GM19455 (cell line): ENCODE measurements at regions not wholly inside any gene's neighbourhood (a gene's known extent, or its start where the extent isn't known, plus 50 kb on each side); places are given as distances from the start of the nearest gene placed in this dataset.

ENCODE experiments used
- ATAC-seq: cut with Tn5 transposase; IDR thresholded peaks from one replicate; pipeline ENCODE4 v1.9.1; 2021; ENCODE audit not compliant: unreplicated experiment

- no peak for ATAC-seq
Measured at GRCh38 chrX:43560247-43560946, 95.7 kb upstream of the MAOA start.

- no peak for ATAC-seq
Measured at GRCh38 chrX:43562372-43562771, 93.7 kb upstream of the MAOA start.

GRCh38 chrX:43564953-43565352 lies 91.1 kb upstream of the MAOA start:
- no peak for ATAC-seq

GRCh38 chrX:43566170-43566569 lies 89.9 kb upstream of the MAOA start:
- no peak for ATAC-seq

DNA sequence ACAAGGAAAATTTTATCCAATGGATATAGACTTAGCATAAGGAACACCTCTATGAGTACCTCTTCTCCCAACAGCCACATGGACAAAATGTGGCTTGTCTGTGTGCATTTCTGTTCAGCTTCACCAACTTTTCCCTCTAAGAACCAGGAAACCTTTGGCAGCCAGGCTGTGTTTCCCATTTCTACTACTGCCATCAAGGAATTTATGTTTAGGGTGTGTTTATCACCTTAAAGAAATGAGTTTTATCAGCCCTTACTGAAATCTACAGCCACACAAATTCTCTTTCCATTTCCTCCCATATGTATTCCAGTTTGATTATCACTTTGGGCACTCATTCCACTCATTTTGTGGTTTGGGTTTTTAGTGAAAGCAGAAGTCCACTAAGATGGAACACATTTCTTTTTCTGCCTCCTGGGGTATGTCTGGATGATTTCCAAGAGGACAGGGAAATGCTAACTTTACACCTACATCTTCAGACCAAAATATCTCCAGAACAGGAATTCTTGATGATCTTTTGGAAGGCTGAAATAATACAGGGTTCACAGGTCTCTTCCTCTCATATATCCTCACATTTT lies 82.6 kb upstream of the MAOA start:
- no peak for ATAC-seq

GRCh38 chrX:43580621-43581020 lies 75.5 kb upstream of the MAOA start:
- no peak for ATAC-seq

DNA sequence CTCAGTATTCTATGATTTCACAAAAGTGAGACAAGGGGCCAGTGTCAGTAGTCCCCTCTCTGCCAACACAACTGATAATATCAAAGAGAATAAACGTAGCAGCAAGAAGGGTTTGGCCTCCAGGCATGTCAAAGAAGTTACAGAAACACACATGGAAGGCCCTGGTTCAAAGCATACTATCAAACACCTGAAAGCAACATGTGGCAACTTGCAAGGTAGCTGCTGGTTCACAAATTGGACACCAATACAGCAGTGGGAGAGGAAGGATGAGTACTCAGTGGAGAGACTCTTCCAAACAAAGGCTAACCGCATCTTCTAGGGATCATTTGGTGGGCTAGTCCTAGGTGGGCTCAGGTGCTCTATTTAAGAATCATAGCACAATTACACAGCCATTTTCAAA lies 74.9 kb upstream of the MAOA start:
- ATAC-seq: no peak

GRCh38 chrX:43581888-43582539 lies 74.1 kb upstream of the MAOA start:
- ATAC-seq: no peak

GRCh38 chrX:43582540-43582913 lies 73.6 kb upstream of the MAOA start:
- ATAC-seq: no peak

DNA sequence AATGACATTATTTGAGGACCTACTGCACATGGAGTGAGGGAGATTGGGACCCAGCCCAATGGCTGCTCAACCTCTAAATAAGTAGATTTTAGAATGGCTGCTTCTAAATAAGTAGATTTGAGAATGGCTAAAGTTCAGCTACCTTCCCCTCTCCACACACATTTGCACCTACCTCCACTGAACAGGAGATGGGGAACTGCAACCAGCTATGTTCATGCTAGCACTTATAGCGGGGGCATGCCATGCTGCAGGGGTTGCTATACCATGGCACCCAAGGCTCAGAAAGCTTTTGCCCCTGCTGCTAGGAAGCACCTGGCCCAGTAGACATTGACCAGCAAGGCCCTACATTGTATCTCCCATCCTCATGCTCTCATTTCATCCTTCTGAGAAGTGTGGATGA lies 70.2 kb upstream of the MAOA start:
- no peak for ATAC-seq

DNA sequence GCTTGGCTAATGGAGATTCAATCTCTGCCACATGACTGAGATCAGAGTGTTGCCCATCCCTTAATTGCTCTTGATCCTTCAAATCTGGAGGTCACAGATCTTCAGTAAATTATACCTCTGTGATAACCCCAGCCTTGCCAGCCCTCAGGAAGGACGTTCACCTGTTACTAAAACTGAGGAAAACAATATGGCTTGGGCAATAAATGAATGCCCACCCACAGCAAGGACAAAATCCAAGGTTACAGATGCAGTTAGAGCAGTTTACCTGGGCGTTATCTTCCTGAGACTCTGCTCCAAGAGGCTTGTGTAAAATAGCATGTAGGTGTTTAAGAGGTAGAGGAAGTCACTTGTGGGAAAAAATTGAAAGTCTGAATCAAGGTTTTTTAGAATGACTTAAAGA lies 69.3 kb upstream of the MAOA start:
- no peak for ATAC-seq

GRCh38 chrX:43589735-43590134 lies 66.4 kb upstream of the MAOA start:
- ATAC-seq: no peak

GRCh38 chrX:43590150-43590549 lies 65.9 kb upstream of the MAOA start:
- no peak for ATAC-seq

DNA sequence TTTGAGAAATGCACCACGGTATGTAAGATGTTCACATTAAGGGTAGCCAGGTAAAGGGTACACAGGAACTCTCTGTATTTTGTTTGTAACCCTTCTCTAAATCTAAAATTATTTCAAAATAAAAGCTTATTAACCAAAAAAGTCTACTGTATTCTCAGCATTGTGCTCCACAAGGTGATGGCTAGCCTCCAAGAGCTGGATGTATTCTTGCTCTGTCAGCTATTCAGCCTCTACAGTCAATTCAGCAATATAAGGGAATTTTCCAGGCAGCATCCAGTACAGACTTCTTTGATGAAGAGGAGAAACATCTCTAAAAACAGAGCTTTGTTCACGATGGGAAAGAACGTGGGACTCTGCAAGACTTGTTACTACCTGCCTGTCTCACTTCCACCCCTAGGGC lies 63.5 kb upstream of the MAOA start:
- no peak for ATAC-seq

GRCh38 chrX:43595931-43596330 lies 60.2 kb upstream of the MAOA start:
- no peak for ATAC-seq

GRCh38 chrX:43604753-43605152 lies 51.3 kb upstream of the MAOA start:
- ATAC-seq: no peak

DNA sequence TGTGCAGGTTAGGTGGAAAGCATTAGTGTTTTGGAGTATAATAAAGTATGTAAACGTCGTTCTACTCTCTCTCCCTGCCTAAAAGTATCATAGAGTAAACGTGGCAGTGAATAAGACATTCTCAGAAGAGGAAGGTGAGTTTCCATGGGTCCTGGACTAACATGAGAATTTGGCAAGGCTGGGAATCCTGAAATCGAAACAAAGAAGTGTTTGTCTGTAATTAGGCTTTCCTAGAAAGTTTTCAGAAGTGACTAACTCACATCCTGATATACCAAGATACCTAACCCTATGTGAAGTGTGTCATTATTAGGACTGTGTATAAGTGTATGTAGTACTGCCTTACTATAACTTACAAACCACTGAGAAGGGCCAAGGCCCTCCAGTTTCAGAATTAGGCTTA lies 50.7 kb upstream of the MAOA start:
- no peak for ATAC-seq
